HFFc6 (cell line): ENCODE measurements at regions not wholly inside any gene's neighbourhood (a gene's known extent, or its start where the extent isn't known, plus 50 kb on each side); places are given as distances from the start of the nearest gene placed in this dataset.

Source experiments
- DNase-seq: peaks from one replicate; pipeline ENCODE4 v3.0.0-alpha.2; 2018
- H3K27ac Mint-ChIP-seq: 2 replicates; pipeline ENCODE4 v1.8.0; 2020; ENCODE audit warnings: mild to moderate bottlenecking, mixed read lengths
- H3K27me3 Mint-ChIP-seq: 2 replicates; pipeline ENCODE4 v1.8.0; 2021; ENCODE audit warnings: mild to moderate bottlenecking, moderate library complexity, mixed read lengths; ENCODE audit not compliant: insufficient read depth
- H3K36me3 Mint-ChIP-seq: 2 replicates; pipeline ENCODE4 v1.8.0; 2021; ENCODE audit warnings: low read depth, mixed read lengths
- H3K4me1 Mint-ChIP-seq: 2 replicates; pipeline ENCODE4 v1.8.0; 2020; ENCODE audit warnings: low read depth, mixed read lengths
- H3K4me3 Mint-ChIP-seq: 2 replicates; pipeline ENCODE4 v1.8.0; 2020; ENCODE audit warnings: mild to moderate bottlenecking, moderate library complexity, mixed read lengths
- H3K9me3 Mint-ChIP-seq: 2 replicates; pipeline ENCODE4 v1.8.0; 2020; ENCODE audit warnings: mild to moderate bottlenecking, mixed read lengths
- CTCF ChIP-seq: fragments of 200-600 bp; sonication (generic); IDR thresholded peaks from 2 replicates; pipeline ENCODE4 v1.5.0; 2021; ENCODE audit warnings: antibody characterized with exemption, mild to moderate bottlenecking

DNA sequence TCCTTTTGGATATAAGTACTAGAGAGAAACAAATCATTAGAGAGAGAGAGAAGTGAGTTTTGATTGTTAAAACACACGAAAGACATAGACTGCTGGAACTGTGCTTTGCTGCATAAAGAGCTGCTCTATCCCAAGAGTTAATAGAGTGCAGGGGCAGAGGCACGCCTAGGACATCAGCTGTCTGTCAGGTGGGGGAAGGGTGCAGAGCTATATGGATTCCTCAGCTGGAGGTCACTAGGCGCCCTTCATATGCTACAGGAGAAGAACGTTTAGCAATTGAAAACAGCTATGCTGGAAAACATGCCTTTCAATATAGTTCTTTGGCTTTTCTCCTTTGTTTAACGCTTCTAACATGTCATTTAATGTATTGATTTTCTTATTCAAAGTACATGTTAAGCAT lies 169.0 kb upstream of the MCHR2 start:
- no peak for DNase-seq
- Mint-ChIP-seq H3K27me3 (peaks cover 2% of the 10 kb centered on the region; the same call in 1 of the 2 replicates), H3K9me3 (no peaks in the 10 kb centered on the region), H3K4me3 (no peak overlapping the region), H3K36me3 (no peaks in the 10 kb centered on the region), H3K4me1 (no peaks in the 10 kb centered on the region), H3K27ac (no peak overlapping the region)
- TF ChIP-seq CTCF = no peak

DNA sequence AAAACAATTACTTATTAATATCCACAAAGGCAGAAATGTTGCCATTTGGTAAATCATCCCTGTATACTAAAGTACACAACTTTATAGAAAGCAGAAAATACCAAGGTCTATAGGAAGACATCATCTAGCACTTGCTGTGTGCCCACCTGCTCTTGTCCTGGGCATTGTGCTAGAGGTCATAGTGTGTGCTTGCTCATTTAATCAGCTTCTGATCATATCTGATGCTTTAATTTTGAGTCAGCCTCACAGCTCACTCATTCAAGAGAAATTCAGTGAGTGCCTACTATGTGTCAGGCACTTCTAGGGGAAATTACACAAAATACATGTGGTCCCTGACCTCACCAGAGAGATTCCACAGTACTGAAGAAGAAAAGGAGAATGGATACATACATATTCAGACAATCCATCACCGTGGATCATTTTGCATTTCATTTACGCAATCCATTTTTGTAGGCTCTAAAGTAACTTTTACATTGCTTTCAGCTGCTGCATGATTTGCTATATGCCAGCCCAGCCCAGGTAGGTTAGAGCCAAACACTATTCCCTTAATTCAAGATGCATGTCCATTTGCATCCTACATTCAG lies 167.9 kb upstream of the MCHR2 start:
- H3K4me3 Mint-ChIP-seq = no peak overlapping the region
- no peak for DNase-seq

DNA sequence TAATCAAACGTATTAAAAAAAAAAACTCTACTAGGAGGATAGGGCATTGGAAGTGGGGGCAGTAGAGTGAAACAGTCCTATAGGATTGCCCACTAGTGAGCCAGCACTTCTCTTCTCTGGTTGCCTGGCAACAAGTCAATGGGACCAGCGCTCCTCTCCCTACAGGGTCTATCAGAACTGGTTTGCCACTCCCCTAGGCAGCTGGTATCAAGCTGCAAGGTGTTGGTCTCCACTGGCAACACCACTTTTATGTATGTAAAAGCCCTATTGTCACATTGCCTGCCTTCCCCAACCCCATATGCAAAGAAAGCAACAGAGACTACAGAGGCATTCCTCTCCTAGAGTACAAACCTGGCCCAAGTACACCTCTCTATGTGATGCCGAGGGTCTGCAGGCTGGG lies 166.9 kb upstream of the MCHR2 start:
- Mint-ChIP-seq H3K4me3 (no peak overlapping the region), H3K4me1 (no peaks in the 10 kb centered on the region), H3K36me3 (no peaks in the 10 kb centered on the region), H3K9me3 (no peaks in the 10 kb centered on the region), H3K27me3 (peaks cover 2% of the 10 kb centered on the region; the same call in 1 of the 2 replicates), H3K27ac (no peak overlapping the region)
- no peak for TF ChIP-seq CTCF
- DNase-seq = no peak

More for the DNA sequence above, 167.9 kb upstream of the MCHR2 start:
- no peaks in the 10 kb centered on the region for H3K36me3 Mint-ChIP-seq
- no peaks in the 10 kb centered on the region for H3K9me3 Mint-ChIP-seq
- TF ChIP-seq CTCF = no peak
- no peaks in the 10 kb centered on the region for H3K4me1 Mint-ChIP-seq
- no peak overlapping the region for H3K27ac Mint-ChIP-seq
- H3K27me3 Mint-ChIP-seq = peaks cover 2% of the 10 kb centered on the region; the same call in 1 of the 2 replicates

DNA sequence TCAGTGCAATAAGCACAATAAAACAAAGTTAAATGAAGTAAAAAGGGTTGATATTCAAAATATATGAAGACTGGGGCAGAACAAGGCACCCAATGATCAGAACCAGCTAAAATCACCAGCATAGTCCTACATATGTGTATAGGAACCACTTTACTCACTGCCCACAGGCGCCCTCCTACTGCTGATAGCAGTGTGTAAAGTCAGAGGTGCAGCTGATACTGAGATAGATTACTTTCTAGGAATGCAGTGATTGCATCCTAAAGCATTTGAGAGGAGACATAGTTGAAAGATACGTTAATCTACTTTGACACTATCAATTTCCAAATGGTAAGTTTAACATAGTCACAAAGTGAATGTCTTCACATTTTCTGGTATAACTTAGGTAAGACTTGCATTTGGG lies 161.1 kb upstream of the MCHR2 start:
- Mint-ChIP-seq H3K27ac (no peak overlapping the region), H3K27me3 (peaks cover 2% of the 10 kb centered on the region; the same call in 1 of the 2 replicates)
- no peak for TF ChIP-seq CTCF

GRCh38 chr6:100153636-100154275 lies 159.7 kb upstream of the MCHR2 start:
- Mint-ChIP-seq H3K27me3 (no peaks in the 10 kb centered on the region), H3K9me3 (no peaks in the 10 kb centered on the region), H3K4me3 (no peak overlapping the region), H3K27ac (no peak overlapping the region), H3K4me1 (no peaks in the 10 kb centered on the region), H3K36me3 (no peaks in the 10 kb centered on the region)
- no peak for TF ChIP-seq CTCF
- no peak for DNase-seq

More for the DNA sequence above, 161.1 kb upstream of the MCHR2 start:
- H3K4me1 Mint-ChIP-seq = no peaks in the 10 kb centered on the region
- no peak overlapping the region for H3K4me3 Mint-ChIP-seq
- no peaks in the 10 kb centered on the region for H3K9me3 Mint-ChIP-seq
- no peaks in the 10 kb centered on the region for H3K36me3 Mint-ChIP-seq
- no peak for DNase-seq
